Spleen (tissue), 11 donors: ENCODE measurements at regions not wholly inside any gene's neighbourhood (a gene's known extent, or its start where the extent isn't known, plus 50 kb on each side); places are given as distances from the start of the nearest gene placed in this dataset.
A peak's percentile ranks its signal among the peaks of the same experiment; 100 is the strongest.
"Not testable (repeated sequence)": the region's sequence is repeated elsewhere in the genome, so short reads cannot be mapped to it uniquely, and the experiment has no call there.

ENCODE experiments used
- DNase-seq: peaks from one replicate; pipeline ENCODE4 v3.0.0-alpha.2; 2020
- H3K27ac ChIP-seq, 8 donors: fragments of 200-600 bp; sonication (generic) in 7 of 8; 1 replicate in 4 of 8; 2 replicates in 4 of 8; pipeline versions ENCODE4 v1.5.0 to v1.8.0; 2016 to 2021; ENCODE audit warnings: inconsistent platforms in 4 of 8, mild to moderate bottlenecking in 4 of 8, moderate library complexity in 1 of 8
- H3K27me3 ChIP-seq, 7 donors: fragments of 200-600 bp; sonication (generic) in 6 of 7; replicated peaks in 1 of 7; 1 replicate in 4 of 7; 2 replicates in 3 of 7; pipeline versions ENCODE4 v1.5.0 to v1.8.0; 2016 to 2021; ENCODE audit warnings: inconsistent platforms in 3 of 7, mild to moderate bottlenecking in 1 of 7
- H3K36me3 ChIP-seq, 6 donors: fragments of 200-600 bp; sonication (generic) in 5 of 6; 1 replicate in 4 of 6; 2 replicates in 2 of 6; pipeline versions ENCODE4 v1.5.0 to v1.8.0; 2016 to 2021; ENCODE audit warnings: inconsistent platforms in 2 of 6
- H3K4me1 ChIP-seq, 6 donors: fragments of 200-600 bp; sonication (generic) in 5 of 6; 1 replicate in 3 of 6; 2 replicates in 3 of 6; pipeline versions ENCODE4 v1.5.0 to v1.8.0; 2016 to 2021; ENCODE audit warnings: inconsistent platforms in 3 of 6
- H3K4me3 ChIP-seq, 8 donors: fragments of 200-600 bp; sonication (generic) in 7 of 8; 1 replicate in 4 of 8; 2 replicates in 4 of 8; pipeline versions ENCODE4 v1.5.0 to v1.8.0; 2016 to 2021; ENCODE audit warnings: inconsistent platforms in 4 of 8, mild to moderate bottlenecking in 4 of 8, moderate library complexity in 2 of 8
- H3K9me3 ChIP-seq, 8 donors: fragments of 200-600 bp; sonication (generic) in 7 of 8; 1 replicate in 4 of 8; 2 replicates in 4 of 8; pipeline versions ENCODE4 v1.5.0 to v1.8.0; 2016 to 2021; ENCODE audit warnings: inconsistent platforms in 4 of 8
- POLR2A ChIP-seq, 3 donors: fragments of 450-650 bp; IDR thresholded peaks; one replicate each; pipeline ENCODE4 v1.5.1; 2017; ENCODE audit warnings: antibody characterized with exemption in 3 of 3, mild to moderate bottlenecking in 1 of 3
- POLR2AphosphoS5 ChIP-seq, 3 donors: sonication (generic); formaldehyde crosslinking; IDR thresholded peaks; one replicate each; pipeline ENCODE4 v1.5.1; 2017; ENCODE audit warnings: antibody characterized with exemption in 3 of 3
- WGBS, 5 donors: extraction: QIAGEN DNeasy Blood & Tissue Kit in 3 of 5; methylation state at CpG; one replicate each; pipeline versions ENCODE4 v1.1.5 to v1.1.7; 2013 to 2018; 5-methylcytosine and 5-hydroxymethylcytosine counted together
- intact Hi-C: fragments of 100-400 bp; cut with DNase I; formaldehyde crosslinking; loops from one replicate; pipeline ENCODE4 v1.15.0; 2023; ENCODE audit warnings: low total_unique reads
- TF ChIP-seq, protein P1 (sequence below), 11 experiments: fragments of 200-600 bp in 7 of 11; fragments of 450-650 bp in 4 of 11; sonication (generic) in 4 of 11; IDR thresholded peaks in 8 of 11; conservative IDR thresholded peaks in 3 of 11; 1 replicate in 7 of 11; 2 replicates in 4 of 11; pipeline versions ENCODE4 v1.4.0 to v1.8.0; 2016 to 2021; ENCODE audit warnings: antibody characterized with exemption in 11 of 11, inconsistent platforms in 4 of 11, mild to moderate bottlenecking in 1 of 11
- donor health status: healthy with polysubstance abuse.
- donor health status: DM: no; HTN: no; CAD: no; lungs with moderate emphysema.
- donor health status: DM: no; HTN: no; CAD: no.
- donor health status: Bipolar disorder and iron deficiency.
- donor health status: healthy.
- donor health status: DM: no; HTN: no; CAD: no.
- donor health status: DM: yes; HTN: yes; CAD: no.

DNA sequence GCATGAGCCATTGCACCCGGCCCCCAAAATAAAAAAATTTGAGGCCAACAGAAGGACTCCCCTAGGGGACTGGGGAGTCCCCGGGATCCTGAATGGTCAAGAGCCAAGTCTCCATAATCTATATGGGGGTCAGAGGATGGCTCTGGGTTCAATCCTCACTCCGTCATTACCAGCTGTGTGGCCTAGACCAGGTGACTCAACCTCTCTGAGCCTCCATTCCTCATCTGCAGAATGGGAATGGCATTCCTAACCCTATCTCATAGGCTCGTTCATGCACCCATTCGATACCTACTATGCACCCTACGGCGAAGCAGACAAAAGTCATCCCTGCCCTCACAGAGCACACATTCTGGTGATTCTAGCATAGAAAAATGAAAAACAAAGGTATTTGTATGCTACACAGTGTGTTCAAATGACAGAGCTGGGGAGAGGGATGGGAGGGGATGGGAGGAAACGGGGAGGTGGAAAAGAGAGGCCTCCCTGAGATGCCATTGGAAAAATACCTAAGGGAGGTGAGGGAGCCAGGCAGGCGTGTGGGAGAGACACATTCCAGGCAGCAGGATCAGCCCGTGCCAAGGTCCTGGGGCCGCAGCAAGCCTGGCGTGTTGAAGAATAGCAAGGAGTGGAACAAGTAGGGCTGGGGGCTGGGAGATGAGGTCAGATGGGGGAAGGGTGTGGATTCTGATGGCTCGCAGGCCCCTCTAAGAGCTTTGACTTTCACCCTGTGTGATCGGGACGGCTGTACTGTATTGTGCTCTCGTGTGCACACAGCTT lies 71.2 kb downstream of the RMI2 start:
- DNase-seq = no peak

DNA sequence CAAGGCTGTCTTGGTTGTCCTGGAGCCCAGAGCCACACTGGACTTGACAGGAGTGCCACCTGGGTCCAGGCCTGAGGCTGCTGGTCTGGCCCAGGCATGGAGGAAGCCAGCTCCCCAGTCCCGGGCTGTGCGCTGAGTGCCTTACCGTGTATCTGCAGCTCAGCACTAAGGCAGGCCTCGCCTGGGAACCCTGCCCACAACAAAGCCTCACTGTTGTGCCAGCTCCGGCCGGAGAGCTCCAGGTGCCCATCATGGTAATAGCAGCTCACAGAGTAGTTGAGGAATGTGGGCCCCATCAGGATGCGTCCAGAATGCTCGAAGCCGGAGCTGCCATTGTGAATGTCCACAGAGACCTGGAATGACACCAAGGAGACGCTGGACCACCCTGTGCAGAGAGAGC lies 72.2 kb downstream of the RMI2 start:
- H3K9me3 ChIP-seq = no peaks in the 10 kb centered on the region
- DNase-seq = peak; percentile 51
- H3K4me3 ChIP-seq = no peak overlapping the region
- no peaks in the 10 kb centered on the region for H3K4me1 ChIP-seq
- H3K36me3 ChIP-seq = peaks cover 0 to 8% (median 0%) of the 10 kb centered on the region in 6 donors
- intact Hi-C loops = no loop called here
- WGBS, 5 donors = 77 to 93% (median 84%) methylated on average over 10 of the region's 10 CpGs
- TF ChIP-seq POLR2A (IDR thresholded peaks at IDR 0.05) (no peak), POLR2AphosphoS5 (IDR thresholded peaks at IDR 0.05) (no peak)
- TF ChIP-seq, protein P1, sequence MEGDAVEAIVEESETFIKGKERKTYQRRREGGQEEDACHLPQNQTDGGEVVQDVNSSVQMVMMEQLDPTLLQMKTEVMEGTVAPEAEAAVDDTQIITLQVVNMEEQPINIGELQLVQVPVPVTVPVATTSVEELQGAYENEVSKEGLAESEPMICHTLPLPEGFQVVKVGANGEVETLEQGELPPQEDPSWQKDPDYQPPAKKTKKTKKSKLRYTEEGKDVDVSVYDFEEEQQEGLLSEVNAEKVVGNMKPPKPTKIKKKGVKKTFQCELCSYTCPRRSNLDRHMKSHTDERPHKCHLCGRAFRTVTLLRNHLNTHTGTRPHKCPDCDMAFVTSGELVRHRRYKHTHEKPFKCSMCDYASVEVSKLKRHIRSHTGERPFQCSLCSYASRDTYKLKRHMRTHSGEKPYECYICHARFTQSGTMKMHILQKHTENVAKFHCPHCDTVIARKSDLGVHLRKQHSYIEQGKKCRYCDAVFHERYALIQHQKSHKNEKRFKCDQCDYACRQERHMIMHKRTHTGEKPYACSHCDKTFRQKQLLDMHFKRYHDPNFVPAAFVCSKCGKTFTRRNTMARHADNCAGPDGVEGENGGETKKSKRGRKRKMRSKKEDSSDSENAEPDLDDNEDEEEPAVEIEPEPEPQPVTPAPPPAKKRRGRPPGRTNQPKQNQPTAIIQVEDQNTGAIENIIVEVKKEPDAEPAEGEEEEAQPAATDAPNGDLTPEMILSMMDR (IDR thresholded peaks at IDR 0.05 in 8 of 11, conservative IDR thresholded peaks at IDR 0.05 in 3 of 11) = no peak
- H3K27me3 ChIP-seq = no peaks in the 10 kb centered on the region
- no peak overlapping the region for H3K27ac ChIP-seq

More for the DNA sequence above, 71.2 kb downstream of the RMI2 start:
- Histone ChIP-seq H3K4me1 (no peaks in the 10 kb centered on the region), H3K4me3 (no peak overlapping the region), H3K9me3 (no peaks in the 10 kb centered on the region), H3K36me3 (peaks cover 0 to 8% (median 0%) of the 10 kb centered on the region in 6 donors), H3K27me3 (no peaks in the 10 kb centered on the region), H3K27ac (no peak overlapping the region)
- intact Hi-C loops = no loop called here
- TF ChIP-seq, protein P1 (IDR thresholded peaks at IDR 0.05 in 8 of 11, conservative IDR thresholded peaks at IDR 0.05 in 3 of 11) = no peak
- no peak for TF ChIP-seq POLR2AphosphoS5 (IDR thresholded peaks at IDR 0.05)
- no peak for TF ChIP-seq POLR2A (IDR thresholded peaks at IDR 0.05)
- 83 to 89% (median 85%) methylated on average over 16 of the region's 16 CpGs for WGBS, 5 donors

DNA sequence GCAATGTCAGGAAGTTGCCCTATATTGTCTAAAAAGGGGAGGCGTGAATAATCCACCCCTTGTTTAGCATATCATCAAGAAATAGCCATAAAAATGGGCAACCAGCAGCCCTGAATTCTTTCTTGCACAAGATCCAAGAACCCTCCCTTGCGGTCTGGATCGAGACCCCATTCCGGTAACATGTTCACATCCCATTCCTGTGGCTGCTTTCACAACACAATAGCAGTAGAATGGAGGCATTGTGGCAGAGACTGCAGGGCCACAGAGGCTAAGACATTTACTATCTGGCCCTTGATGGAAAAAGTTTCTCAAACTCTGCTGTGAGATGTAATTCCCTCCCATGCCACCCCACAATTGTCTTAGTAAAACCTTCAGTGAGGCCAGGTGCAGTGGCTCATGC lies 73.2 kb downstream of the RMI2 start:
- peaks cover 0 to 8% (median 0%) of the 10 kb centered on the region in 6 donors for H3K36me3 ChIP-seq
- DNase-seq = peak; percentile 16

DNA sequence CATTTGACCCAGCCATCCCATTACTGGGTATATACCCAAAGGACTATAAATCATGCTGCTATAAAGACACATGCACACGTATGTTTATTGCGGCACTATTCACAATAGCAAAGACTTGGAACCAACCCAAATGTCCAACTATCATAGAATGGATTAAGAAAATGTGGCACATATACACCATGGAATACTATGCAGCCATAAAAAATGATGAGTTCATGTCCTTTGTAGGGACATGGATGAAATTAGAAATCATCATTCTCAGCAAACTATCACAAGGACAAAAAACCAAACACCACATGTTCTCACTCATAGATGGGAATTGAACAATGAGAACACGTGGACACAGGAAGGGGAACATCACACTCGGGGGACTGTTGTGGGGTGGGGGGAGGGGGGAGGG lies 74.8 kb downstream of the RMI2 start:
- intact Hi-C loops = not testable (repeated sequence)

More for the DNA sequence above, 73.2 kb downstream of the RMI2 start:
- Histone ChIP-seq H3K4me3 (no peak overlapping the region), H3K27ac (no peak overlapping the region), H3K27me3 (peaks cover 0 to 5% (median 0%) of the 10 kb centered on the region in 7 donors), H3K9me3 (no peaks in the 10 kb centered on the region), H3K4me1 (peaks cover 0 to 6% (median 2%) of the 10 kb centered on the region in 6 donors)
- TF ChIP-seq POLR2AphosphoS5 (IDR thresholded peaks at IDR 0.05) (no peak), POLR2A (IDR thresholded peaks at IDR 0.05) (no peak)
- WGBS, 5 donors = 59 to 91% (median 85%) methylated on average over 4 of the region's 4 CpGs
- intact Hi-C loops = no loop called here

DNA sequence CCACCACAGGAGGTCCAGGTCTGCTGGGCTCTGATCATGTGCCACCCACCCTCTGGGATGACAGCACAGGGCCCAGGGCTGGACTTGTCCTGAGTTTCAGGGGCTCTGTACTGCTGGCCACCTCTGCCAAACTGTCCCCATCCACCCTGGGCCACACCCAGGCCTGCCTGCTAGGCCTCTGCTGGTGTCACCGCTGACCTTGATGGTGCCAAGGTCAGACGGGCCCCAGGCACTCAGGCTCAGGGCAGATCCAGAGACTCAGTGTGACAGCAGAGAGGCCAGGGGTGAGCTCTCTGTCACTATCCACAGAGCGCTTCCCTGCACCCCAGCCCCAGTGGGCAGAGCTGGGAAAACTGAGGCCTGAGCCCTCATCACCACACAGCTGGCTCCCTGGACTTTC lies 75.6 kb downstream of the RMI2 start:
- Histone ChIP-seq H3K4me1 (peaks cover 0 to 14% (median 4%) of the 10 kb centered on the region in 6 donors), H3K36me3 (peaks cover 0 to 18% (median 0%) of the 10 kb centered on the region in 6 donors), H3K27me3 (peaks cover 0 to 13% (median 0%) of the 10 kb centered on the region in 7 donors), H3K27ac (no peak overlapping the region), H3K4me3 (no peak overlapping the region), H3K9me3 (no peaks in the 10 kb centered on the region)
- DNase-seq = no peak
- peak in 1 of 3 donors; percentile 39 for TF ChIP-seq POLR2AphosphoS5 (IDR thresholded peaks at IDR 0.05)
- TF ChIP-seq, protein P1 (IDR thresholded peaks at IDR 0.05 in 8 of 11, conservative IDR thresholded peaks at IDR 0.05 in 3 of 11) = no peak
- WGBS, 5 donors = 78 to 97% (median 90%) methylated on average over 2 to 3 of the region's 3 CpGs
- intact Hi-C loops = no loop called here

More for the DNA sequence above, 74.8 kb downstream of the RMI2 start:
- not testable (repeated sequence) for H3K27ac ChIP-seq, H3K4me3 ChIP-seq, H3K9me3 ChIP-seq, DNase-seq
- Histone ChIP-seq H3K27me3 (peaks cover 0 to 13% (median 0%) of the 10 kb centered on the region in 7 donors), H3K36me3 (peaks cover 0 to 18% (median 0%) of the 10 kb centered on the region in 6 donors), H3K4me1 (peaks cover 0 to 14% (median 4%) of the 10 kb centered on the region in 6 donors)
- 61 to 98% (median 80%) methylated on average over 2 to 4 of the region's 4 CpGs for WGBS, 5 donors
